Glutamatergic neuron (in vitro differentiated cells): ENCODE measurements at regions not wholly inside any gene's neighbourhood (a gene's known extent, or its start where the extent isn't known, plus 50 kb on each side); places are given as distances from the start of the nearest gene placed in this dataset.

Experiments
- DNase-seq: peaks from one replicate; pipeline ENCODE4 v3.0.0; 2022
- H3K27ac Mint-ChIP-seq: one replicate; pipeline ENCODE4 v1.8.0; 2020; ENCODE audit warnings: mild to moderate bottlenecking, mixed read lengths, inconsistent platforms; ENCODE audit not compliant: unreplicated experiment
- H3K27me3 Mint-ChIP-seq: one replicate; pipeline ENCODE4 v1.8.0; 2020; ENCODE audit warnings: mild to moderate bottlenecking, moderate library complexity, mixed read lengths, inconsistent platforms; ENCODE audit not compliant: unreplicated experiment
- H3K36me3 Mint-ChIP-seq: one replicate; pipeline ENCODE4 v1.8.0; 2020; ENCODE audit warnings: mild to moderate bottlenecking, mixed read lengths, inconsistent platforms; ENCODE audit not compliant: unreplicated experiment
- H3K4me1 Mint-ChIP-seq: one replicate; pipeline ENCODE4 v1.8.0; 2020; ENCODE audit warnings: mild to moderate bottlenecking, low read depth, mixed read lengths, inconsistent platforms; ENCODE audit not compliant: unreplicated experiment
- H3K4me3 Mint-ChIP-seq: one replicate; pipeline ENCODE4 v1.8.0; 2020; ENCODE audit warnings: mild to moderate bottlenecking, mixed read lengths, inconsistent platforms; ENCODE audit not compliant: unreplicated experiment
- H3K9me3 Mint-ChIP-seq: one replicate; pipeline ENCODE4 v1.8.0; 2020; ENCODE audit warnings: mild to moderate bottlenecking, moderate library complexity, mixed read lengths, inconsistent platforms; ENCODE audit not compliant: unreplicated experiment
- TF ChIP-seq, protein P1 (sequence below): fragments of 200-600 bp; sonication (generic); IDR thresholded peaks from one replicate; pipeline ENCODE4 v1.5.0; 2021; ENCODE audit not compliant: partially characterized antibody, unreplicated experiment

DNA sequence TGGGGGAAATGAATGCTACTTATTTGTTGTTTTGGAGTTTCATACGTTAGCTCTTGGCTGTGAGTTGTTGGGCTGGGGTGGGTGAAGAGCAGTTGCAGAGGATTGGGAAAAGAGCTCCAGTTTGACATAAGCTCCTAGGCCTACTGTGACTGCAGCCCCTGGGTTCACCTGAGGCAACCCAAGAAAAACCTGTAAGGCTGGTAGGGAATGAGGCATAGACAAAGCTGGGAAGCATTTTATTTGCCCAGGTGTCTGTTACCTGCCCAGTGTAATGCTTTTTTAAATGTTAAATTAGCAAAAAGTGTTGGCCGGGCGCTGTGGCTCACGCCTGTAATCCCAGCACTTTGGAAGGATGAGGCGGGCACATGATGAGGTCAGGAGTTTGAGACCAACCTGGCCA lies 160.0 kb downstream of the FHIP1A start:
- Mint-ChIP-seq H3K9me3 (no peaks in the 10 kb centered on the region), H3K4me1 (no peaks in the 10 kb centered on the region), H3K27ac (no peak overlapping the region), H3K36me3 (no peaks in the 10 kb centered on the region), H3K27me3 (peaks cover 2% of the 10 kb centered on the region), H3K4me3 (no peak overlapping the region)
- DNase-seq: no peak
- TF ChIP-seq, protein P1, sequence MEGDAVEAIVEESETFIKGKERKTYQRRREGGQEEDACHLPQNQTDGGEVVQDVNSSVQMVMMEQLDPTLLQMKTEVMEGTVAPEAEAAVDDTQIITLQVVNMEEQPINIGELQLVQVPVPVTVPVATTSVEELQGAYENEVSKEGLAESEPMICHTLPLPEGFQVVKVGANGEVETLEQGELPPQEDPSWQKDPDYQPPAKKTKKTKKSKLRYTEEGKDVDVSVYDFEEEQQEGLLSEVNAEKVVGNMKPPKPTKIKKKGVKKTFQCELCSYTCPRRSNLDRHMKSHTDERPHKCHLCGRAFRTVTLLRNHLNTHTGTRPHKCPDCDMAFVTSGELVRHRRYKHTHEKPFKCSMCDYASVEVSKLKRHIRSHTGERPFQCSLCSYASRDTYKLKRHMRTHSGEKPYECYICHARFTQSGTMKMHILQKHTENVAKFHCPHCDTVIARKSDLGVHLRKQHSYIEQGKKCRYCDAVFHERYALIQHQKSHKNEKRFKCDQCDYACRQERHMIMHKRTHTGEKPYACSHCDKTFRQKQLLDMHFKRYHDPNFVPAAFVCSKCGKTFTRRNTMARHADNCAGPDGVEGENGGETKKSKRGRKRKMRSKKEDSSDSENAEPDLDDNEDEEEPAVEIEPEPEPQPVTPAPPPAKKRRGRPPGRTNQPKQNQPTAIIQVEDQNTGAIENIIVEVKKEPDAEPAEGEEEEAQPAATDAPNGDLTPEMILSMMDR: no peak

DNA sequence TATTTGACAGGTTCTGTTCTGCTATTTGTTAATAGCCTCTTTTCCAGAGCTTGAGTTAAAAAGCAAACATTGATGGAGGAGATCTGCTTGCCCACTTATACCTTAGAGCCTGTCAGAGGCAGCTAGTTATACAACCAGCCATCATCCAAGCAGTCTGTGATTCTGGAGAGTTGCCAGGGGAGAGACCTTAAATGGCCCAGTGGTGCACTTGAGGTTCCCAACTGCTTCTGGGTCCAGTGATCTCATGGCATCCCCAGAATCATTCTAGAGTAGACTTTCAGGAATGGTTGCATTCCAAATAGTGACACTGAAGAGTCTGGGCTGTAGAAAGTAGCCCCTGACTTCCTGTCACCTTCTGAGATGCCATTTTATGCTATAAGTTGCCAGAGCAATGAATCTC lies 160.7 kb downstream of the FHIP1A start:
- Mint-ChIP-seq H3K4me1 (no peaks in the 10 kb centered on the region), H3K9me3 (no peaks in the 10 kb centered on the region), H3K27me3 (peaks cover 2% of the 10 kb centered on the region), H3K27ac (no peak overlapping the region), H3K4me3 (no peak overlapping the region), H3K36me3 (no peaks in the 10 kb centered on the region)
- no peak for DNase-seq
- TF ChIP-seq, protein P1: no peak

DNA sequence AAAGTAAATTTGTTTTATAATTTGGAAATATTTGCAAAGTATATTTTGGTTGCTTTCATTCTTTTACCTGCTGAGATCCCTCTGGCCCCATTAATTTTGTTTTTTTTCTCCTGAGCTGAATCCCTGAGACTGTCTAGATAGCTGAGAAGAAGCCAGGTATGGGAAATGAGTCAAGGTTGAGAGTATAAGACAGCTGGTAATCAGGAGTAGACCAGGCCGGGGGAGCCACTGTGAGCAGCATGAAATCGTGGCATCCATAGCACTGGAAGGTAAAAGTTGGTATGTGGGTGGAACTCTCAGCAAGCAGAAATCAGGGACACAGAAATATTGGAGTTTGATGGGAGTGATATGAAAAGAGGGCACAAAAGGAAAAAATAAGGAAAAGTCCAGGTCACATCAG lies 164.5 kb downstream of the FHIP1A start:
- no peak overlapping the region for H3K27ac Mint-ChIP-seq
- peaks cover 3% of the 10 kb centered on the region for H3K27me3 Mint-ChIP-seq
- TF ChIP-seq, protein P1: no peak
- no peaks in the 10 kb centered on the region for H3K36me3 Mint-ChIP-seq
- no peaks in the 10 kb centered on the region for H3K9me3 Mint-ChIP-seq
- no peaks in the 10 kb centered on the region for H3K4me1 Mint-ChIP-seq
- no peak for DNase-seq
- H3K4me3 Mint-ChIP-seq: no peak overlapping the region

GRCh38 chr4:151573945-151574344 lies 165.0 kb downstream of the FHIP1A start:
- Mint-ChIP-seq H3K4me1 (no peaks in the 10 kb centered on the region), H3K27ac (no peak overlapping the region), H3K27me3 (peaks cover 3% of the 10 kb centered on the region), H3K36me3 (no peaks in the 10 kb centered on the region), H3K9me3 (no peaks in the 10 kb centered on the region), H3K4me3 (no peak overlapping the region)
- TF ChIP-seq, protein P1: no peak
- no peak for DNase-seq

DNA sequence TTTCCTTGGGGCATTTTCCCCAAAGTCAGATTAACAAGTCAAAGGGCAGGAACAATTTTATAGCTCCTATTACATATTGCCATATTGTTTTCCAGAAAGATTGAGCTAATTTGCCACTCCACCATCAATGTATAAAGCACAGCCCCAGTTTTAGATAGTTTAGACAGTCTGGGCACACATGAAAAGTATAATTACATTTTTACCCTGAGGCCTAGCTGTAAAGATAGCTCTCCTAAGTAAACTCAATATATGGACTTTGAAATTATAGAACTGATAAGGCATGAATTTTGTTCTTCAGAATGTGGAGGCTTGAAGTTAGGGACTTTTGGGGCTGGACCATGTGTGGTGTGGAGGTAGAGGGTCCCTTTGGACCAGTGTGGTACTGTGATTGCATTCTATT lies 166.0 kb downstream of the FHIP1A start:
- no peak for DNase-seq
- H3K4me3 Mint-ChIP-seq: no peak overlapping the region
- no peaks in the 10 kb centered on the region for H3K9me3 Mint-ChIP-seq
- peaks cover 3% of the 10 kb centered on the region for H3K27me3 Mint-ChIP-seq
- no peaks in the 10 kb centered on the region for H3K36me3 Mint-ChIP-seq
- no peak overlapping the region for H3K27ac Mint-ChIP-seq
- TF ChIP-seq, protein P1: no peak
- H3K4me1 Mint-ChIP-seq: no peaks in the 10 kb centered on the region
